CD1c-positive myeloid dendritic cell (primary cell): ENCODE measurements at regions not wholly inside any gene's neighbourhood (a gene's known extent, or its start where the extent isn't known, plus 50 kb on each side); places are given as distances from the start of the nearest gene placed in this dataset.

ENCODE experiments used
- DNase-seq: peaks from one replicate; pipeline ENCODE4 v3.0.0-alpha.2; 2016; ENCODE audit errors: extremely low spot score

DNA sequence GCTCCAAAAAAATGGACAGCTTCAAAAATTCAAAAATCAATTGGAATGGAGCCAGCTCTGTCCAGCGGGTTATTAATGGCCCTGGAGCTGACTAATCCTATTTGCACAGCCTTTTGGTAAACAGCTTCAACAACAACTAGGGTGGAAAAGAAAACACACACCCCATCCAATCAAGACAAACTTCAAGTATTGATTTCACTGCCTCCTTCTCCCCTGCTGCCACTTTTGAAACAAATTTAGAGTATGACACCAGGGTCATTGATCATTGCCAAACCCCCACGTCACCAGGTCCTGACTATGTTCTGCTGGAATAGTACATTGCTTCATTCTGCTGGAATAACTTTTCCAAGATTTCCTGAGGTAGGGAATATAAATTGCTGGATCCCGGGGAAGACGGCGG lies 56.8 kb upstream of the GTF3A start:
- no peak for DNase-seq

- DNase-seq: peak; percentile 12
Observed at GRCh38 chr13:27370305-27370872, 54.0 kb upstream of the GTF3A start.

GRCh38 chr13:27371932-27372331 lies 52.5 kb upstream of the GTF3A start:
- DNase-seq: no peak

- DNase-seq: no peak
Observed at GRCh38 chr13:27372896-27373295, 51.5 kb upstream of the GTF3A start.

DNA sequence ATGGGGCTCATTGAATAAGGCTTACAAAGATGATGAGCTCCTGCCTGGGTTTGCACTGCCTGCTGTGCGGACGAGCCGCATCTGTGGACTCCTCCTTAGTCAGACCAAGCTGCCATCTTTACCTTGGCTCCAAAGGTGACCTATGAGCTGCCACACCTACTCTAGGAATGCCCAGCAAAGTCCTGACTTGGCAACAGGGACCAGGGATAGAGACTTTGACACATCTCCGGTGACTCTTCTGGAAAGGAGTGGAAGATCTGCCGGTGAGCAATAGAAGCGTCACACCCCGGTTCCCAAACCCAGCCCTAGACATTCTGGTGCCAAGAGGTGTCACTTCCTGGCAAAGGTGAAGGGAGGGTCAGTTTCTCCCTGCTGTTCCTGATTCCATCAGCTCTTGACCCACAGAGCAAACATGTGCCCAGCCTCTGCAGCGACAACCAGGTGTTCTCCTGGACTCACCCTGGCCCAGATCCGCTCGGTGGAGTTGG lies 50.2 kb upstream of the GTF3A start:
- DNase-seq: no peak
